ENCODE measurements at regions not wholly inside any gene's neighbourhood (a gene's known extent, or its start where the extent isn't known, plus 50 kb on each side); places are given as distances from the start of the nearest gene placed in this dataset.

DNA sequence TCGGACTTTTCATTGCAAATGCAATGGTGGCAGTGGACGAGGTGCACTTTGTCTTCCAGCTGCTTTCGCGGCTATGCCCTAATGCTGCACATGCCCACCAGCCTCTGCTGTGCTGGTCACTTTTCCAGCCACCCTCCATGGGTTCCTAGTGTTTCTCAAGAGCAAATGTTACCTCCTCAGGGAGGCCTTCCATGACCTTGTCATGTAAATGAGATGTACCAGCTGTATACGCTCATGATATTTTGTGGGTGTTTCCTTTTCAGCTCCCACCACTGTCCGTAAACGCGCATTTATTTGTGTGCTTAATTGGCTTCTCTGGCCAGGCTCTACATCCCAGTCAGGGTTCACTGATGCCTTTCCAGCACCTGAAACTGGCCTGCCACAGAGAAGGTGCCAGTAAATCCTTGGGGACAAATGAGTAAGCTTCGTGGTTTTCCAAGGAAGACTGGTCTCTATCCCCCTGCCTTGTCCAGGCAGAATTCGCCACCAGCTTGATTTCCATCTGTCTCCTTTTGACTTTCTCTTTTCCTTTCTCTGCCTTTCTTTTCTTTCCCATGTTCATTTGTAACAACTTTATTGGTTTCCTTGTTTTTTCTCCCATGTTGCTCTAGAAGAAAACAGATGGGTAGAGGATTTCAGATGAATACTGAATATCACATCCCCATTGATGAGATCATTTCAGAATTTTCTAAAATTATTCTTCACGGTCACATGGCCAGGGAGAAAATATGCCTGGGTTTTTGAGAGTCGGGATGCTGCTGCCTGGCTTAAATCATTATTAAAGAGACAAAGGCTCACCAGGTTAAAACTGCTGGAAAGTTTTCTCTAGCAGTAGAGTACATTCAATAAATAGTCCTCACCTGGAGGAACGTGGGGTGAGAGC lies 82.5 kb downstream of the CHST2 start:
- dilution Hi-C loops (cut with MboI; ENCODE audit: extremely low pct_ligation_motif_present, low sequenced_read_pairs), result no loop called here
- Histone ChIP-seq H3K79me2 (ENCODE audit: control insufficient read depth, insufficient read depth, low read length) (no peaks in the 10 kb centered on the region), H3K4me3 (ENCODE audit: control insufficient read depth in 2 of 3, extremely low read depth in 1 of 3, insufficient read depth in 2 of 3, low read depth in 1 of 3, low read length in 3 of 3) (no peak overlapping the region), H3K9me3 (ENCODE audit: control insufficient read depth, low read depth, low read length) (no peaks in the 10 kb centered on the region), H2AFZ (ENCODE audit: control insufficient read depth, low read length) (no peak overlapping the region), H3K9ac (ENCODE audit: control insufficient read depth, extremely low read depth, insufficient read depth, low read length) (no peak overlapping the region), H3K27me3 (ENCODE audit: control insufficient read depth, extremely low read depth, insufficient read depth, low read length) (no peaks in the 10 kb centered on the region), H3K9me1 (ENCODE audit: control insufficient read depth, extremely low read depth, insufficient read depth, low read length) (no peaks in the 10 kb centered on the region), H3K4me1 (ENCODE audit: control insufficient read depth, extremely low read depth, insufficient read depth, low read length) (no peaks in the 10 kb centered on the region), H4K20me1 (ENCODE audit: control insufficient read depth, extremely low read depth, insufficient read depth, low read length) (no peaks in the 10 kb centered on the region), H3K36me3 (ENCODE audit: control insufficient read depth in 2 of 2, extremely low read depth in 1 of 2, insufficient read depth in 2 of 2, low read length in 2 of 2) (no peaks in the 10 kb centered on the region), H3K27ac (ENCODE audit: control insufficient read depth, insufficient read depth, low read length) (no peak overlapping the region), H3K4me2 (ENCODE audit: control insufficient read depth, extremely low read depth, insufficient read depth, low read depth, low read length) (no peak overlapping the region)
- DNase-seq (ENCODE audit: low read depth, low spot score) (no peak), FAIRE-seq (no peak)
- TF ChIP-seq EZH2 (IDR thresholded peaks at IDR 0.05; ENCODE audit: low read length) (no peak), CTCF (optimal IDR thresholded peaks at IDR 0.05 in 1 of 3, IDR thresholded peaks at IDR 0.05 in 1 of 3, conservative IDR thresholded peaks at IDR 0.05 in 1 of 3; ENCODE audit: extremely low read depth in 1 of 3, insufficient read depth in 2 of 3, low read length in 3 of 3) (no peak)

DNA sequence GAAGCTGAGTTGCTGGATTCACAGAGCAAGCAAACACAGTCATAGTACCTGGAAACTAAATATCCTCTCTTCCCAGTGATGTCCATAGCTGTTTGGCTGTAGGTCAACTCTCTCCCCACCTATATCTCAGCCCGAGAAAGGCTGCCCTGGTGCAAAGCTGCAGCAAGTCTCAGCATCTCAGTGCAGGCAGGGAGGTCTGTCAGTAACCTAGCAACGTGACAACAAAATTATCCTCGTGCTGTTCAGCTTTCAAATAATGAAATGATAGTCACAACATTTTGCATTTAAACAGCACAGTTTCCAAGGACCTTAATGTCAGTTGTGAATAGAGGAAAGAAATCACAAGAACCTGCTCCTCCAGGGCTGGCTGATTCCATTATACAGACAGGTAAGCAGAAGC lies 83.6 kb downstream of the CHST2 start:
- no peak overlapping the region for H3K4me3 ChIP-seq (ENCODE audit: control insufficient read depth in 2 of 3, extremely low read depth in 1 of 3, insufficient read depth in 2 of 3, low read depth in 1 of 3, low read length in 3 of 3)
- TF ChIP-seq CTCF (optimal IDR thresholded peaks at IDR 0.05 in 1 of 3, IDR thresholded peaks at IDR 0.05 in 1 of 3, conservative IDR thresholded peaks at IDR 0.05 in 1 of 3; ENCODE audit: extremely low read depth in 1 of 3, insufficient read depth in 2 of 3, low read length in 3 of 3), result no peak
- no peak for TF ChIP-seq EZH2 (IDR thresholded peaks at IDR 0.05; ENCODE audit: low read length)
- no peaks in the 10 kb centered on the region for H3K79me2 ChIP-seq (ENCODE audit: control insufficient read depth, insufficient read depth, low read length)
- no peak overlapping the region for H3K9ac ChIP-seq (ENCODE audit: control insufficient read depth, extremely low read depth, insufficient read depth, low read length)
- no peak for FAIRE-seq
- no peaks in the 10 kb centered on the region for H3K9me1 ChIP-seq (ENCODE audit: control insufficient read depth, extremely low read depth, insufficient read depth, low read length)
- no peaks in the 10 kb centered on the region for H3K27me3 ChIP-seq (ENCODE audit: control insufficient read depth, extremely low read depth, insufficient read depth, low read length)
- DNase-seq (ENCODE audit: low read depth, low spot score), result no peak
- dilution Hi-C loops (cut with MboI; ENCODE audit: extremely low pct_ligation_motif_present, low sequenced_read_pairs), result no loop called here
- no peak overlapping the region for H3K4me2 ChIP-seq (ENCODE audit: control insufficient read depth, extremely low read depth, insufficient read depth, low read depth, low read length)
- H3K9me3 ChIP-seq (ENCODE audit: control insufficient read depth, low read depth, low read length), result no peaks in the 10 kb centered on the region
- no peaks in the 10 kb centered on the region for H4K20me1 ChIP-seq (ENCODE audit: control insufficient read depth, extremely low read depth, insufficient read depth, low read length)
- H3K36me3 ChIP-seq (ENCODE audit: control insufficient read depth in 2 of 2, extremely low read depth in 1 of 2, insufficient read depth in 2 of 2, low read length in 2 of 2), result no peaks in the 10 kb centered on the region
- H3K4me1 ChIP-seq (ENCODE audit: control insufficient read depth, extremely low read depth, insufficient read depth, low read length), result no peaks in the 10 kb centered on the region
- H2AFZ ChIP-seq (ENCODE audit: control insufficient read depth, low read length), result no peak overlapping the region
- no peak overlapping the region for H3K27ac ChIP-seq (ENCODE audit: control insufficient read depth, insufficient read depth, low read length)

Data from keratinocyte (primary cell).